HepG2 (cell line): ENCODE measurements at regions not wholly inside any gene's neighbourhood (a gene's known extent, or its start where the extent isn't known, plus 50 kb on each side); places are given as distances from the start of the nearest gene placed in this dataset.

Source experiments
- BRCA1 ChIP-seq: sonication (generic); formaldehyde crosslinking; IDR thresholded peaks from 2 replicates; pipeline ENCODE4 v1.4.0; 2020; ENCODE audit warnings: missing genetic modification reagents
- FOXK1 ChIP-seq: sonication (generic); formaldehyde crosslinking; IDR thresholded peaks from 2 replicates; pipeline ENCODE4 v1.4.0; 2020; ENCODE audit warnings: low read depth, missing genetic modification reagents, borderline replicate concordance
- NR2F2 ChIP-seq: IDR thresholded peaks from 2 replicates; pipeline ENCODE4 v1.6.1; 2012; ENCODE audit warnings: low read depth, inconsistent platforms, borderline replicate concordance
- POLR2A ChIP-seq, 2 experiments: IDR thresholded peaks; 2 replicates each; pipeline ENCODE4 v1.6.1; 2011; ENCODE audit warnings: low read depth in 2 of 2, low read length in 2 of 2, mild to moderate bottlenecking in 1 of 2, moderate library complexity in 1 of 2; ENCODE audit not compliant: insufficient read depth in 1 of 2
- SIN3A ChIP-seq: IDR thresholded peaks from 2 replicates; pipeline ENCODE4 v1.6.1; 2011; ENCODE audit warnings: low read depth, mild to moderate bottlenecking, control low read depth, low read length, borderline replicate concordance
- TAF1 ChIP-seq: sonication (generic); formaldehyde crosslinking; IDR thresholded peaks from 2 replicates; pipeline ENCODE4 v1.4.0; 2020; ENCODE audit warnings: missing genetic modification reagents
- ZBTB21 ChIP-seq: sonication (generic); formaldehyde crosslinking; IDR thresholded peaks from 2 replicates; pipeline ENCODE4 v1.4.0; 2020; ENCODE audit warnings: missing genetic modification reagents
- TF ChIP-seq, protein P1 (sequence below): sonication (generic); formaldehyde crosslinking; IDR thresholded peaks from 2 replicates; pipeline ENCODE4 v1.8.0; 2022; ENCODE audit warnings: missing genetic modification reagents, mild to moderate bottlenecking, moderate library complexity, borderline replicate concordance
- TF ChIP-seq, protein P2 (sequence below): sonication (generic); formaldehyde crosslinking; IDR thresholded peaks from 2 replicates; pipeline ENCODE4 v1.5.0; 2020; ENCODE audit warnings: missing genetic modification reagents
- TF ChIP-seq, protein P3 (sequence below): sonication (generic); formaldehyde crosslinking; IDR thresholded peaks from 2 replicates; pipeline ENCODE4 v1.4.0; 2020; ENCODE audit warnings: missing genetic modification reagents, mild to moderate bottlenecking, borderline replicate concordance
- TF ChIP-seq, protein P4 (sequence below): sonication (generic); formaldehyde crosslinking; IDR thresholded peaks from 2 replicates; pipeline ENCODE4 v1.5.0; 2020; ENCODE audit warnings: mild to moderate bottlenecking, missing genetic modification reagents, moderate library complexity

DNA sequence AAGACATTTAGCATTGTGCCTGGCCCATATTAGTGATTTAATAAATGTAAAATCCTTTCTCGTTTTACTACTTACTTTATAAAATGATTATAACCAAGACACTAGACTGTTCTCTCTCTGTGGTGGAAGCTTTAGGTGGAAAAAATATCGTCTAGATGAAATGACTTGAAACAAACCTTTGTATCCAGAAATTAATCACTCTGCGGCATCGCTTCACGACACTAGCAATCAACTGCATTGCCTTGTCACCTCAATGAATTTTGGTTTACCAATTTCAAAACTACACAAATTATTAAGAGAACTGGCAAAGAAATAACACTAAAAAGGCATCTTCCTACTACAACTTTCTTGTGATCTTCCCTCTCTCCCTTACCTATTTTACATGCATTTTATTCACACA, 627.2 kb upstream of the ROBO1 start:
- TF ChIP-seq ZBTB21 (CRISPR knock-in tag) (no peak), POLR2A (IDR thresholded peaks at IDR 0.05; ENCODE audit: insufficient read depth in 1 of 2, low read depth in 2 of 2, low read length in 2 of 2) (no peak), TAF1 (CRISPR knock-in tag) (no peak), FOXK1 (CRISPR knock-in tag) (no peak), NR2F2 (no peak), BRCA1 (CRISPR knock-in tag) (no peak), SIN3A (no peak)
- TF ChIP-seq, protein P1, sequence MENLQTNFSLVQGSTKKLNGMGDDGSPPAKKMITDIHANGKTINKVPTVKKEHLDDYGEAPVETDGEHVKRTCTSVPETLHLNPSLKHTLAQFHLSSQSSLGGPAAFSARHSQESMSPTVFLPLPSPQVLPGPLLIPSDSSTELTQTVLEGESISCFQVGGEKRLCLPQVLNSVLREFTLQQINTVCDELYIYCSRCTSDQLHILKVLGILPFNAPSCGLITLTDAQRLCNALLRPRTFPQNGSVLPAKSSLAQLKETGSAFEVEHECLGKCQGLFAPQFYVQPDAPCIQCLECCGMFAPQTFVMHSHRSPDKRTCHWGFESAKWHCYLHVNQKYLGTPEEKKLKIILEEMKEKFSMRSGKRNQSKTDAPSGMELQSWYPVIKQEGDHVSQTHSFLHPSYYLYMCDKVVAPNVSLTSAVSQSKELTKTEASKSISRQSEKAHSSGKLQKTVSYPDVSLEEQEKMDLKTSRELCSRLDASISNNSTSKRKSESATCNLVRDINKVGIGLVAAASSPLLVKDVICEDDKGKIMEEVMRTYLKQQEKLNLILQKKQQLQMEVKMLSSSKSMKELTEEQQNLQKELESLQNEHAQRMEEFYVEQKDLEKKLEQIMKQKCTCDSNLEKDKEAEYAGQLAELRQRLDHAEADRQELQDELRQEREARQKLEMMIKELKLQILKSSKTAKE (CRISPR knock-in tag): no peak
- TF ChIP-seq, protein P2, sequence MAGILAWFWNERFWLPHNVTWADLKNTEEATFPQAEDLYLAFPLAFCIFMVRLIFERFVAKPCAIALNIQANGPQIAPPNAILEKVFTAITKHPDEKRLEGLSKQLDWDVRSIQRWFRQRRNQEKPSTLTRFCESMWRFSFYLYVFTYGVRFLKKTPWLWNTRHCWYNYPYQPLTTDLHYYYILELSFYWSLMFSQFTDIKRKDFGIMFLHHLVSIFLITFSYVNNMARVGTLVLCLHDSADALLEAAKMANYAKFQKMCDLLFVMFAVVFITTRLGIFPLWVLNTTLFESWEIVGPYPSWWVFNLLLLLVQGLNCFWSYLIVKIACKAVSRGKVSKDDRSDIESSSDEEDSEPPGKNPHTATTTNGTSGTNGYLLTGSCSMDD (CRISPR knock-in tag): no peak
- TF ChIP-seq, protein P3, sequence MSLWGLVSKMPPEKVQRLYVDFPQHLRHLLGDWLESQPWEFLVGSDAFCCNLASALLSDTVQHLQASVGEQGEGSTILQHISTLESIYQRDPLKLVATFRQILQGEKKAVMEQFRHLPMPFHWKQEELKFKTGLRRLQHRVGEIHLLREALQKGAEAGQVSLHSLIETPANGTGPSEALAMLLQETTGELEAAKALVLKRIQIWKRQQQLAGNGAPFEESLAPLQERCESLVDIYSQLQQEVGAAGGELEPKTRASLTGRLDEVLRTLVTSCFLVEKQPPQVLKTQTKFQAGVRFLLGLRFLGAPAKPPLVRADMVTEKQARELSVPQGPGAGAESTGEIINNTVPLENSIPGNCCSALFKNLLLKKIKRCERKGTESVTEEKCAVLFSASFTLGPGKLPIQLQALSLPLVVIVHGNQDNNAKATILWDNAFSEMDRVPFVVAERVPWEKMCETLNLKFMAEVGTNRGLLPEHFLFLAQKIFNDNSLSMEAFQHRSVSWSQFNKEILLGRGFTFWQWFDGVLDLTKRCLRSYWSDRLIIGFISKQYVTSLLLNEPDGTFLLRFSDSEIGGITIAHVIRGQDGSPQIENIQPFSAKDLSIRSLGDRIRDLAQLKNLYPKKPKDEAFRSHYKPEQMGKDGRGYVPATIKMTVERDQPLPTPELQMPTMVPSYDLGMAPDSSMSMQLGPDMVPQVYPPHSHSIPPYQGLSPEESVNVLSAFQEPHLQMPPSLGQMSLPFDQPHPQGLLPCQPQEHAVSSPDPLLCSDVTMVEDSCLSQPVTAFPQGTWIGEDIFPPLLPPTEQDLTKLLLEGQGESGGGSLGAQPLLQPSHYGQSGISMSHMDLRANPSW: no peak
- TF ChIP-seq, protein P4, sequence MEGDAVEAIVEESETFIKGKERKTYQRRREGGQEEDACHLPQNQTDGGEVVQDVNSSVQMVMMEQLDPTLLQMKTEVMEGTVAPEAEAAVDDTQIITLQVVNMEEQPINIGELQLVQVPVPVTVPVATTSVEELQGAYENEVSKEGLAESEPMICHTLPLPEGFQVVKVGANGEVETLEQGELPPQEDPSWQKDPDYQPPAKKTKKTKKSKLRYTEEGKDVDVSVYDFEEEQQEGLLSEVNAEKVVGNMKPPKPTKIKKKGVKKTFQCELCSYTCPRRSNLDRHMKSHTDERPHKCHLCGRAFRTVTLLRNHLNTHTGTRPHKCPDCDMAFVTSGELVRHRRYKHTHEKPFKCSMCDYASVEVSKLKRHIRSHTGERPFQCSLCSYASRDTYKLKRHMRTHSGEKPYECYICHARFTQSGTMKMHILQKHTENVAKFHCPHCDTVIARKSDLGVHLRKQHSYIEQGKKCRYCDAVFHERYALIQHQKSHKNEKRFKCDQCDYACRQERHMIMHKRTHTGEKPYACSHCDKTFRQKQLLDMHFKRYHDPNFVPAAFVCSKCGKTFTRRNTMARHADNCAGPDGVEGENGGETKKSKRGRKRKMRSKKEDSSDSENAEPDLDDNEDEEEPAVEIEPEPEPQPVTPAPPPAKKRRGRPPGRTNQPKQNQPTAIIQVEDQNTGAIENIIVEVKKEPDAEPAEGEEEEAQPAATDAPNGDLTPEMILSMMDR (CRISPR knock-in tag): no peak
